Prostate gland (tissue), 2 donors: ENCODE measurements at regions not wholly inside any gene's neighbourhood (a gene's known extent, or its start where the extent isn't known, plus 50 kb on each side); places are given as distances from the start of the nearest gene placed in this dataset.

Experiments used
- DNase-seq: peaks from one replicate; pipeline ENCODE4 v3.0.0-alpha.2; 2019; ENCODE audit warnings: low spot score
- H3K27ac ChIP-seq, 2 donors: fragments of 200-600 bp; sonication (generic); 2 replicates each; pipeline ENCODE4 v1.5.1; 2017 to 2019
- H3K27me3 ChIP-seq: fragments of 200-600 bp; sonication (generic); replicated peaks from 2 replicates; pipeline ENCODE4 v1.5.1; 2019; ENCODE audit not compliant: insufficient read depth
- H3K36me3 ChIP-seq, 2 donors: fragments of 200-600 bp; sonication (generic); 1 replicate in 1 of 2; 2 replicates in 1 of 2; pipeline versions ENCODE4 v1.5.1 to v1.8.1; 2017 to 2019
- H3K4me1 ChIP-seq: fragments of 200-600 bp; sonication (generic); replicated peaks from 2 replicates; pipeline ENCODE4 v1.5.1; 2019
- H3K4me3 ChIP-seq, 2 donors: fragments of 200-600 bp; sonication (generic); 2 replicates each; pipeline ENCODE4 v1.5.1; 2017 to 2019
- H3K9me3 ChIP-seq: fragments of 200-600 bp; sonication (generic); 2 replicates; pipeline ENCODE4 v1.5.1; 2017
- POLR2A ChIP-seq: fragments of 450-650 bp; IDR thresholded peaks from one replicate; pipeline ENCODE4 v1.6.1; 2016; ENCODE audit warnings: antibody characterized with exemption, mild to moderate bottlenecking
- POLR2AphosphoS5 ChIP-seq: sonication (generic); formaldehyde crosslinking; IDR thresholded peaks from one replicate; pipeline ENCODE4 v1.6.1; 2017; ENCODE audit warnings: antibody characterized with exemption
- WGBS: methylation state at CpG from one replicate; pipeline ENCODE4 v1.1.5; 2018; 5-methylcytosine and 5-hydroxymethylcytosine counted together
- intact Hi-C: fragments of 100-400 bp; cut with DNase I; formaldehyde crosslinking; loops from one replicate; pipeline ENCODE4 v1.14.2; 2022
- TF ChIP-seq, protein P1 (sequence below), 4 experiments: fragments of 200-600 bp in 2 of 4; fragments of 450-650 bp in 2 of 4; sonication (generic) in 2 of 4; IDR thresholded peaks; 1 replicate in 3 of 4; 2 replicates in 1 of 4; pipeline ENCODE4 v1.5.1; 2016 to 2019; ENCODE audit warnings: antibody characterized with exemption in 4 of 4, mild to moderate bottlenecking in 2 of 4, moderate library complexity in 2 of 4

DNA sequence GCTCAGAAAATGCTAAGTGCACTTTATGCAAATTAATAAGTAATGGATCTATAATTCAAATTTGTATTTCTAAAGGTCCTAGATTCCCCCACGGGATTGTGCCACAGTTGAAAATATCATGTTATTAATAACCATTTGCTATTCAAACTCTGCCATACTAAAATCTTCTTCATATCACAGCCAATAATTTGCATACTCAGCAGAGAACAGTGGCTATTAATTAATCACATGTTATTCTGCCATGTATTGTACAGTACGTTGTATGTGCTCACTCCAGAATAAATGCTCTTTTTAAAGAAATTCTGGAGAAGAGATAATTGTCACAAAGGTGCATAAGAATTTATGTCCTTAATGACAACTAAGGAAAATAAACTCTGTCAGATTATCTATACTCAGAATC, 184.9 kb upstream of the LUZP2 start:
- intact Hi-C loops, result no loop called here
- Histone ChIP-seq H3K36me3 (no peaks in the 10 kb centered on the region), H3K27ac (no peak overlapping the region), H3K4me1 (no peaks in the 10 kb centered on the region), H3K4me3 (no peak overlapping the region), H3K27me3 (no peaks in the 10 kb centered on the region), H3K9me3 (no peaks in the 10 kb centered on the region)
- DNase-seq, result no peak
- TF ChIP-seq, protein P1, sequence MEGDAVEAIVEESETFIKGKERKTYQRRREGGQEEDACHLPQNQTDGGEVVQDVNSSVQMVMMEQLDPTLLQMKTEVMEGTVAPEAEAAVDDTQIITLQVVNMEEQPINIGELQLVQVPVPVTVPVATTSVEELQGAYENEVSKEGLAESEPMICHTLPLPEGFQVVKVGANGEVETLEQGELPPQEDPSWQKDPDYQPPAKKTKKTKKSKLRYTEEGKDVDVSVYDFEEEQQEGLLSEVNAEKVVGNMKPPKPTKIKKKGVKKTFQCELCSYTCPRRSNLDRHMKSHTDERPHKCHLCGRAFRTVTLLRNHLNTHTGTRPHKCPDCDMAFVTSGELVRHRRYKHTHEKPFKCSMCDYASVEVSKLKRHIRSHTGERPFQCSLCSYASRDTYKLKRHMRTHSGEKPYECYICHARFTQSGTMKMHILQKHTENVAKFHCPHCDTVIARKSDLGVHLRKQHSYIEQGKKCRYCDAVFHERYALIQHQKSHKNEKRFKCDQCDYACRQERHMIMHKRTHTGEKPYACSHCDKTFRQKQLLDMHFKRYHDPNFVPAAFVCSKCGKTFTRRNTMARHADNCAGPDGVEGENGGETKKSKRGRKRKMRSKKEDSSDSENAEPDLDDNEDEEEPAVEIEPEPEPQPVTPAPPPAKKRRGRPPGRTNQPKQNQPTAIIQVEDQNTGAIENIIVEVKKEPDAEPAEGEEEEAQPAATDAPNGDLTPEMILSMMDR (IDR thresholded peaks at IDR 0.05), result no peak
- TF ChIP-seq POLR2AphosphoS5, result no peak
- TF ChIP-seq POLR2A, result no peak
- 85% methylated on average over 2 of the region's 2 CpGs for WGBS

DNA sequence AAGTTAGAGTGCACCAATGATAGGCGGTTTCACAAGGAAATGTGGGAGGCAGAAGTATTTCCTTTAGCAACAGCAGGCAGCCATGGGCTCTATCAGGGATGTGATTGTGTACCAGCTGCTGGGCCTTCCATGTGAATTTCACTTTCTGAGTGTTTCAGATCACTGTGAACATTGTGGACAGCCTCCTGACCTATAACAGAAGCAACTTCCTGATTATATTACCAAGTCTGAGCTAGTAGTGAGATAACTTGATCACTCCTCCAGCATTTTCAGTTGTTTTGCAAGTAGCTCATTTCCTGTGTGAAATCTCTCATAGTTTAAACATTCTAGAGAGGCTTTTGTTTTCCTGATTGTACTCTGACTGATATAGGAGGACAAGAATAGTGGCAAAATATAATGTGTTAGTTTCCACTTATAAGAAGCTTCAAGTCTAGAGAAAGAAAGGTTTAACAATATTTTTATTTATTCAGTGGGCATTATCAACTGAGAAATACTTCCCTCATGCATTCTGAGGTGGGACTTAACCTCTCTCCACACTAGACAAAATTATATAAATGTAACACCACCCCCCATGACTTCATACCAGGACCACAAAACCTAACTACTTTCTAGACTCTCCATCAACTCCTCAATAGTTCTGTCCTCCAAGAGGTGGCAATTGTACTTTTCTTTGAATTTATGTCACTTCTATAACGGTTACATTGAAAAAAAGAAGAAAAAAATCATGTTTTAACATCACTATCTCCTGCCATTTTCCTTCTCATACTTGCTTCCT, 184.2 kb upstream of the LUZP2 start:
- no peaks in the 10 kb centered on the region for H3K36me3 ChIP-seq
- H3K27me3 ChIP-seq, result no peaks in the 10 kb centered on the region
- DNase-seq, result no peak
- TF ChIP-seq, protein P1 (IDR thresholded peaks at IDR 0.05), result no peak
- no peak for TF ChIP-seq POLR2AphosphoS5
- no peak for TF ChIP-seq POLR2A
- H3K4me3 ChIP-seq, result no peak overlapping the region
- intact Hi-C loops, result no loop called here
- H3K9me3 ChIP-seq, result no peaks in the 10 kb centered on the region
- H3K4me1 ChIP-seq, result no peaks in the 10 kb centered on the region
- 83% methylated on average over 2 of the region's 2 CpGs for WGBS
- H3K27ac ChIP-seq, result no peak overlapping the region

DNA sequence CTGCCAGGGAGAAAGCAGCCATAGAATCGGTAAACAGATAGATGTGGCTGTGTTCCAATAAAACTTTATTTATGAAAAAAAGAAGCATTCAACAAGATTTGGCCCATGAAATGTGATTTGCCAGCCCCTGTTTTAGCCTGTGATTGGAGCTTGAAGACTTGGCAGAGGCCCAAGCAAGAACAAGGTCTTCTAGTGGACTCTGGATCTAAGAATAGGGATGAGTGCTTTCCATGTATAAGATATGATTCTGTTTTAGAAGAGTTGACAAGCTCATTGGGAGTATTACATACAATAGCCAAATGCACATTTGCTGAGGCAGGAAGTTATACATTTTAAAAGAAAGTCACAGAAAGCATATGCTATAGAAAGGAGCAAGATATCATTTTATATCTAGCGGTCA, 175.6 kb upstream of the LUZP2 start:
- TF ChIP-seq, protein P1 (IDR thresholded peaks at IDR 0.05), result no peak
- TF ChIP-seq POLR2AphosphoS5 (no peak), POLR2A (no peak)
- 86% methylated on average over 2 of the region's 2 CpGs for WGBS
- Histone ChIP-seq H3K9me3 (no peaks in the 10 kb centered on the region), H3K4me3 (no peak overlapping the region), H3K4me1 (no peaks in the 10 kb centered on the region), H3K27ac (no peak overlapping the region), H3K36me3 (no peaks in the 10 kb centered on the region), H3K27me3 (no peaks in the 10 kb centered on the region)
- no peak for DNase-seq
- intact Hi-C loops, result no loop called here

DNA sequence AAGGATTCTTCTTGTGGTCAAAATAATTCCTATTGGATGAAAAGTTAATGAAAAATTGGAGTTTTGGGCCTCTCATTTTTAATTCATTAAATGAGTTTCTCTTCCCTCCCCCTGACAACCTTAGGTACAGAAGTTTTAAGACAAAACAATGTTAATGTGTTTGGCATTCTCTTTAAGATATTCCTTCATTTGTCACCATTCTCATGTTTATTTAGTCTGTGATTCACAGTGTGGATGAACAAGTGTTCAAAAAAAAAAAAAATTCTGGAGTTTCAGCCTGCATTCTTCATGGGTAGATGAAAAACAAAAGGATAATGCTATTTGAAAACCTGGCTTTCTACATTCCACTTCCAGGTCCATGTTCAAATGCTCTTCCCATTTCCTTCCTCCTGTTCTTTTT, 172.6 kb upstream of the LUZP2 start:
- intact Hi-C loops, result no loop called here
- Histone ChIP-seq H3K4me3 (no peak overlapping the region), H3K9me3 (no peaks in the 10 kb centered on the region), H3K27me3 (no peaks in the 10 kb centered on the region), H3K4me1 (no peaks in the 10 kb centered on the region), H3K27ac (no peak overlapping the region), H3K36me3 (no peaks in the 10 kb centered on the region)
- no peak for DNase-seq
- TF ChIP-seq, protein P1 (IDR thresholded peaks at IDR 0.05), result no peak
- TF ChIP-seq POLR2A (no peak), POLR2AphosphoS5 (no peak)

DNA sequence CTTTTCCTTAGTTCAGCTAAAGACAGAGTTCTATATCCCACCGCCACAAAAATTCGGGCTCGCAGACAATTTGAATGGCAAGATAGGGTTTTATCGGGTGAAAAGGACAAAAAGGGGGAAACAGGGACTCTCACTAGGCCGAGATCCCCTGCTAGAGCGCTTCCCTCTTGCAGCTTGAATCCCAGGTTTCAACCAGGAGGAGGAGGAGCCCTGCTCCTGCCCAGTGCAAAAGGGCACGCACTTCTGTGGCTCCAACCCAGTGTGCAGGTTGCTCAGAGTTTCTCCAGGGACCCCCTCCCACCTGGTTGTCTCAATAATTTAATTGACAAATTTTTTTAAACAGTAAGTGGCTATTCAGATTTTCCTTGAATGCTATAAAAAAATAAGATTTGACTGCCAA, 152.6 kb upstream of the LUZP2 start:
- H3K36me3 ChIP-seq, result no peaks in the 10 kb centered on the region
- TF ChIP-seq POLR2A, result no peak
- TF ChIP-seq, protein P1 (IDR thresholded peaks at IDR 0.05), result no peak
- TF ChIP-seq POLR2AphosphoS5, result no peak
- no peaks in the 10 kb centered on the region for H3K27me3 ChIP-seq
- intact Hi-C loops, result no loop called here
- H3K9me3 ChIP-seq, result no peaks in the 10 kb centered on the region
- H3K4me3 ChIP-seq, result no peak overlapping the region
- no peak overlapping the region for H3K27ac ChIP-seq
- no peaks in the 10 kb centered on the region for H3K4me1 ChIP-seq
- 86% methylated on average over 7 of the region's 7 CpGs for WGBS
- DNase-seq, result no peak
